HG03432 (cell line): ENCODE measurements at regions not wholly inside any gene's neighbourhood (a gene's known extent, or its start where the extent isn't known, plus 50 kb on each side); places are given as distances from the start of the nearest gene placed in this dataset.
A peak's percentile ranks its signal among the peaks of the same experiment; 100 is the strongest.

Experiments used
- ATAC-seq: cut with Tn5 transposase; IDR thresholded peaks from one replicate; pipeline ENCODE4 v1.9.1; 2021; ENCODE audit warnings: mild to moderate bottlenecking, moderate library complexity; ENCODE audit not compliant: unreplicated experiment

DNA sequence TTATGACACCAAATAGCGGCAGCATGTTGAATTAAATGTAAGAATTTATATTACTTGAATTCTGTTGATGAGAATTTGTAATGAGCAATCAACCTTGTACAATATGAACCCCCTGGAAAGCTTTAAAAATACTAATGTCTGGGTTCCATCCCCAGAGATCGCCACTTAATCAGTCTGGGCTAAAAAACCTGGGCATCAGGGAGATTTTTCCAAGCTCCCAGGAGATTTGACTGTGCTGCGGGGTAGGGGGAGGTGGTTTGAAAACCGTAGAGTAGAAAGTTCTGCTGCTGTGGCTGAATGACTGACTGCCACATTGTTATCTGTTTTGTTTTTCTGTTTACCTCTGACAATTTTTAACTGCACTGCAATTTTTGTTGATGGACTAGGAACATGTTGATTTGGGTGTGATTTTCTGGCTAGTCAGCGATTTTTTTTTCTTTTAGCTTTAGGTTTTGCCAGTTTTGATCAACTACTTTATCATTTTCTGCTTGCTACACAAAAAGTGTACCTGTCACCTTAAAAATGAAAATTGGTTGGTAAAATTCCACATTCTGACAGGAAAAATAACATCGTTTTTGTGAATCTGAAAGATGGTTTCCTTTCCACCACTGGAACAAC lies 79.3 kb downstream of the PCTP start:
- no peak for ATAC-seq

DNA sequence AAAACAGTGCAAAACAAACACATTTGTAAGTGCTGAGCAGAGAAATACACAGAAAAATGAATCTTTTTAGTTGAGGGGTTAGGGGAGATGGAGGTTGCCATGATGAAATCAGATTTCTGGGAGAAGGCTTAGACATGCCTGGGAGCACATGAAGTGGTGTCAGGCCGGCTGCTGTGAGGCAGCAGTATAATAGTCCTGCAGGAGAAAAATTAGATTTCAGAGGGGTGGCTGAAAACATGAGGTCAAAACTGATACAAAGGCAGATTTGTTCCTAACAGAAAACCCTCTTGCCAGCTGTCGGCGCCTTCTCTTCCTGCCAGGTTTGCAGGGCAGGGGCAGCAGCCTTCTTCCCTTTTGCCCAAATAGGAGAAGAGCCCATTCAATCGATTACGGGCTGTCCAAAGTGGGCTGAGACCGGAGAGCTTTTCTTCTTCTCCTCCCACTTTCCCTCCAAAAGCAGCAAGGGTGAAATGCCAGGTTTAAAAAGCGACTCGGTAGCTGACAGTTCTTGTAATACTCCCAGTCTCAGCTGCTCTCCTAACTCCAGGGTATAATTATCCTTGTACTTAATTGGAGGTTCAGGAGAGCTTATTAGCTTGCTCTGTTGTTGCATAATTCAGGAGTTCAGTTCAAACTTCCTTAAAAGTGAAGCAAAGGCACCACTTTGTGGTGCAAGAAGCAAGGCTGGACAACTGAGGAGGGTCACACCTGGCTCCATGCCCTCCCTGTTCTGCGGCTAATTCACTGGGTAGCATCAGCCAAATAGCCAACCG lies 80.0 kb downstream of the PCTP start:
- ATAC-seq, result no peak

DNA sequence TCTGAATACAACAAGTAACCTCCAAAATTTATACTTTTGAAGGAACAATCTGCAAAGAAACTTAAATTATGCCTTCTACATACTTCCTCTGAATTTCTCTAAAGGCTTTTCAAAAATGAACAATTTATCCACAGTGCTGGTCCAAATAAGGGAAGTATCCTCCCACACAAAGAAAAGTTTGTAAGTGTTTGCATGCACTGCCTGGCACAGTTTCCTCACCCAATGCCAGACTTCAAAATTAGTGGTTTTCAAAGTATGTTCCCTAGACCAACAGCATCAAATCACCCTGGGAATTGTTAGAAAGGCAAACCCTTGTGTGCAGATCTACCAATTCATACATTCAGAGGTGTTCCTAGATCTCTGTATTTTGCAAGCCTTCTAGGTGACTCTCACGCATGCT lies 82.5 kb downstream of the PCTP start:
- ATAC-seq, result no peak

DNA sequence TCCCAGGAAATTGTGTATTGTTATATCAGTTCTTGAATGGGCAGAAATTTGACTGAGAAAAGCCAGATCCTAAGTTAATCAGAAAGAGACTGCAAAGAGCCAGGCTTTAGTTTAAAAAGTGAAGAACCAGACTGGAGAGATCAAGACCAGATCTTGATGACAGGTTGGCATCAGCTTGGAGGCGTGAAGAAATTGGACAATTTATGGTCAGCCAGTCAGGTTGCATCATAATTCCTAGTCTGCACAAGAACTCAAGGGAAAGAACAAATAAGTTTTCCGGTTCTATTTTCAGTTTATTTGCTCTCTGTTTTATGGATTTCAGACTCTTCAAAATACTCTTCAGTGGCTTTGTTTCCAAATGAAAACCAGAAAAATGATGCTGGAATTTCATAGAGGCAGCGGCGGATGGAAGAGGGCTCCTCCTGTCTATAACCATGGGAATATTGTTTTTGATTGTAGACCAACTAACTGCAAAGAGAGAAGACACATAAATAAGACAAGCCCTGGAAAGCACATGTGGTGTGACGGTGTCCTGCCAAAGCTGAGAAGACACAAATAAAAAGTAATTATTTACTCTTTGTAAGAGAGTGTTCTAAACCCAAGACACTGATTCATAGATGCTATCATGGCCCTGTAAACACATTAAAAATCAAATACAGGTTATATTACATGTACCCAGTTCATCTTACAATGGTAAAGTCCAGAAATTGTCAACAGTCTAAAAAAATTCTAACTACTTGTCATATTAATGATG lies 91.7 kb downstream of the PCTP start:
- no peak for ATAC-seq

DNA sequence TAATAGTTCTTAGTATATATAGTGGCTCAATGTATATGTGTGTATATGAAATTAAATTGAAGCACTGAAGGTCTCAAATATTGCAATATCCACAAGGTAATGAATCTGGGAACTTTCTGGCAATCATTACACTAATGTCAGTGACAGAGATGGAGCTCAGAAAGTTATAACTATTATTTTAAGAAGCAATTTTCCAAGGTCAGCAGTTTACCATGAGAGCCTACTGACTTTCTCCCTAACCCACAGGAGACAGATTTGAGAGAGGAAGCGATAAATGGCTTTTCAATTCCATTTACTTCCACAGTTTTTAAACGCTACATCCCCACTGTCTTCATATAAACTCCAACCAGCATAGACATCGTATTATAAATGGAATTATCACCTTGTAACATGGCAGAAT lies 92.9 kb downstream of the PCTP start:
- ATAC-seq, result no peak

DNA sequence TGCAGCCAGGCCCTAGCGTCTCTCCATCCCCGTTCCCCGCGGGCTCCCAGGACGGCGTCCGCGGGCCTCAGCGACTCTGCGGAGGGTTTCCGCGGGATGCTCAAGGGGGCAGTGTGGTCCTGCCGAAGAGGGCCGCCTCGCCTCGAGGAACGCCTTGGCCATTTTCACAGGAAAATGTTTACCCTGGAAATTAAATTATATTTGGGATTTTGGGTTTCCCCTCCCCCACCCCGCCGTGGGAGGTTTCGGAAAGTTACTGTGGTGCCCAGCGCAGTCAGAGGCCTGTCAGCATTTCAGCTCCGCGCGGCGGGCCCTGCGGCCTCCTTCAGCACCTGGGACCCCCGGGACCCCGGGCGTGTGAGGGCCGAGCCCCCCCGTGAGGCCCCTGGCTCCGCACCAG lies 94.5 kb downstream of the PCTP start:
- no peak for ATAC-seq

DNA sequence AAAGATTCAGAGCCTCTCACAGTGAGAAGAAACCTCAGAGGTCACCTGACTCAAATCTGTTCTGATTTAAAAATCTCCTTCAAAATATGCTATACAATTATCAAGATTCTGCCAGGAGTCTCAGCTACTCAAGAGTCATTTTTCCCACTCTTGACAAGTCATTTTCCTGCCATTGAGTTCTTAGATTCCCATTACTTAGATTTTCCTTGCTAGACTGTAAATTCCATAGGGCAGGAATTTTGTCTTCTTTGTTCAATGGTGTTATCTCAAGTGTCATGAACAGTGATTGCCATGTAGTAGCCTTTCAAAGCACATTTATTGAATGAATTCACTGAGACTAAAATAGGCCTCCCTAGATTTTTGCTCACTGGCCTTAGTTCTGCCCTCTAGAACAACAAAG lies 95.9 kb downstream of the PCTP start:
- ATAC-seq, result no peak

DNA sequence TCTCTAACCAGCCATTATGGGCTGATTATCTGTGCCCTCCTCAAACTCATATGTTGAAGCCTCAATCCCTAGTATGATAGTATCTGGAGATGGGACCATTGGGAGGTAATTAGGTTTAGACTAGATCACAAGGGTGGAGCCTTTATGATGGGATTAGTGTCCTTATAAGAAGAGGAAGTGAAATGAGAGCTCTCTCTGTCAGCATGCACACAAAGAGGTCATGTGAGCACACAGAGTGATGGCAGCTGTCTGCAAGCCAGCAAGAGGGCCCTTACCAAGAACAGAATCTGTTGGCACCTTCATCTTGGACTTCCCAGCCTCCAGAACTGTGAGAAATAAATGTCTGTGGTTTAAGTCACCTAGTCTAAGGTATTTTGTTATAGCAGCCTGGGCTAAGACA lies 101.9 kb downstream of the PCTP start:
- ATAC-seq, result peak; percentile 52

DNA sequence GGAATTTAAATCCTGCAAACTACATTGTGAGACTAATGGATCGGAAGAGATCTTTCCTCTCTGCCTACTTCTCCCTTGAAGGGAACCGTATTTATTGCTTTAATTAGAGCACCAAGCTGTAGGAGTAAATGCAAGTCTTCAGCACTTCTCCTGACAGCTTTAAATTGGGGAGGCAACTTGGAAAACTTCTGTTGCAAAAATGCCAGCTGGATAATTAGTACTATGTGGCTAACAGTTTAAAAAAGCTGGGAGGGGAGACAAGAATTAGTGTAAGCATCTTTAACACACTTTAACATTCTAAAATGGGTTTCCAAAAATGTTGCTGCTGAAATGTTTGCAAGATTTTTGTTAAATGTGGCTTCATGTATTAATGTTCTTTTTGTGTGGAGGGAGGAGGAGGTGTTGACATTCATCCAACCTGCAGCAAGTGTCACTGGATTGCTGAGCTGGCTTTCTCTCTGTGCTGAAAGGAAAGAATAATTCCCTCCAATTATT lies 108.5 kb downstream of the PCTP start:
- ATAC-seq, result no peak

DNA sequence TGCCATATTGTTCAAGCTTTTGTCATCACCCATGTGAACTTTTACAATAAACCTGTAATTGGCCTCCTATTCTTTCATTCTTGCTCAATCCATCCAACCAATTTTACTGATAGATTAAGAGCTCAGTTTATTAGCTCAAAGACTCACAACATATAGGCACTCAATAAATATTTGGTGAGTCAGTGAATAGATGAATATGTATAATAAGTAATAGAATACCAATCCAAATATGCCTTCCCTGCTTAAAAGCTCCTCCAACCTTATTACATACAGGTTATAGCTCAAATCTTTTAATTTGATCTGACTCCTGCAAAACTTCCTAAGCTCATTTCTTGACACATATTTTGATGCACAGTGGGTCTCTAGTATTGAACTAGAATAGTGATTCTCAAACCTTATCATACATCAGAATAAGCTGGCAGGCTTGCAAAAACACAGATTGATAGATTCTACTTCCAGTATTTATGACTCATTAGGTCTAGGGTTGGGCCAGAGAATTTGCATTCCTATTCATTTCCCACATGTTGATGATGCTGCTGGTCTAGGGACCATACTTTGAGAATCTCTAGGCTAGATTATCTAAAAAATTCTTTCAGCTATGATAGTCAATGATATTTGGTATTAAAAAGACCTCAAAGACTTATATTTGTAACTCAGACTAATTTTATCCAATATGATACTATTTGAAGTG lies 114.4 kb downstream of the PCTP start:
- ATAC-seq, result no peak

DNA sequence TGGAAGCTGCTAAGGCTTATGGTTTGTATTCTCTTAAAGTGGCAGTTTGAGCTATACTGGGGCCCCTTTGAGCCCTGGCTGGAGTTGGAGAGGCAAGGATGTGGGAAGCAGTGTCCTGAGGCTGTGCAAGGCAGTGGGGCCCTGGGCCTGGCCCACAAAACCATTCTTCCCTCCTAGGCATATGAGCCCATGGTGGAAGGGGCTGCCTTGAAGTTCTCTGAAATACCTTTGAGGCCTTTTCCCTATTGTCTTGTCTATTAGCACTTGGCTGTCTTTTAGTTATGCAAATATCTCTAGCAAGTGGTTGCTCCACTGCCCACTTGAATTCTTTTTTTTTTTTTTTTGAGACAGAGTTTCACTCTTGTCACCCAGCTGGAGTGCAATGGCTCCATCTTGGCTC lies 119.2 kb downstream of the PCTP start:
- ATAC-seq, result no peak

DNA sequence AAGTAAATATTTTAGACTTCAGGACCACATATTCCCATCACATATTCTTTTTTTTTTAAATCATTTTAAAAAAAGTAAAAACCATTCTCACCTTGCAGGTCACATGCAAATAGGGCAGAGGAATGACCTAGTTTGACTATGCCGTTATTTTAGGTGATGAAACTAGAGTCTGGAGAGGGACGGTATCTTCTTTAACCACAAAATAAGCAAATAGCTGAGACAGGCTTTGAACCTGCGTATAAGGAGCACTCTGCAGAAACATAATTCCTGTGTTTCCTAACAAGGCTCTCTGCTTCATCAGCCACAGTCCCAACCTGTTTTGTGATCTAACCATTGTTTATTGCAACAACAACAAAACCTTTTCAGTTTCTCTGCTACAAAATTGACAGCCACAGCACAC lies 121.5 kb downstream of the PCTP start:
- no peak for ATAC-seq

DNA sequence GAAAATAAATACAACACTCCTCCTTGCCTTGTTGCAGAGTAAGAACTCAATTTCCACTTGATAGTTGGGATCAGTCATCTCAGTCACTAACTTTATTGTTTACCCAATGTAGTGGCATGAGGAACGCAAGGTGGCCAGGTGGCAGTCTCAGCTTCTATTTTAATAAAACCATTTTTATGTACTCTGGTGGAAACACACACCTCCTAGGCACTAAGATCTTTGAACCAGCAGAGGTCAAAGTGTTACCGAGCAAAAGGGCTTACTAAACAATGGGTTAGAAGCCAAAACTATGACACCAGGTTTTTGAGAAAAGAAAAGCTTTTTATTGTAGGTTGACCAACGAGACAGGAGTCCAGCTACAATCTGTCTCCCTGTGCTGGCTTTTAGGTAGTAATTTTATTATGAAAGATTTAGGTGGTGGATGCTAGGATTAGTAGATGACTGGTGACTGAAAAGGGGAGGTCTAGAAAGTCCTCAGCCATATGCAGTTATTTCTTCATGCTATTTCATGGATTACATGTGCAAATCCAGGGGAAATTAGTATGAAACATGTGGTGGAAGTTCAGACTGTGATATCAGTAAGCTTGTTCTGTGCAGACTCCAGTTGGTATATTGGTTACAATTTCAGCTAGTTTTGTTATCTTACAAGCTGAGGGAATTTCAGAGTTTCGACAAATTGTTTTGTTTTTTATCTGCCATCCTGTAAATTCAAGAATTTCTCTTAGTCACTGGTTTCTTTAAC lies 122.3 kb downstream of the PCTP start:
- ATAC-seq, result no peak

DNA sequence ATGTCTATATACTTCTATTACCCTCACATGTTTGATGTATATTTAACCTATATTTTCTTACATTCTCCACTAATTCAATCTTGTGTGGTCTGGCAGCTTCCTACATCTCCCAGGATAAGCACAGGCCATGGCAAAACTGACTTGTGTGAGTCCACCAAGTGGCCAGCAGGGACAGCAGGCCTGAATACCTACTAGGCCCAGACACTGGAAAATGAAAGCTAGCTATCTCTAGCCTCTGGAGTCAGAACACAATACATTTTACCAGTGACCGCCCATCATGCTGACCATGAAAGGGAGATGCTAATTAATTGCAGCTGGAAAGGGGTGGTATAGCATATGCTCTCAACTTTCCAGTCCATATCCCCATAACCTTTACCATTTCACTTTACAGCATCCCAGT lies 132.3 kb downstream of the PCTP start:
- ATAC-seq, result no peak

DNA sequence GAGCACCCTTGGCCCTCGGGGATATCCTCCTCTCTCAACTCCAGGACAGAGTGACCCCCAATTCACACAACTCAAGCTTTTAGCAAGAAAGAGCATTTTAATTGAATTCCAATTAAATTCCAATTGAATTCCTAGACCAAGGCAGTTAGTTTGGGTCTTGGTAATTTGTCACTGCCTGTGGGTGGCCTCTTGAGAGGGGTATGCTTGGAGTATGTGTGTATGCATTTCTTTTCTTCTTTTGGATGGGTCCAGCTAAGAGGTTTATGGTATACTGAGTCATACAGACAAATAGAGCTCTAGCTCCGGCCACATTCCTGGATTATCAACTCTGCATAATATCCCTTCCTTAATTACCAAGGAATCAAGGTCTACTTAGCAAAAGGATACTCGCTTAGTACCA lies 136.7 kb downstream of the PCTP start:
- no peak for ATAC-seq

DNA sequence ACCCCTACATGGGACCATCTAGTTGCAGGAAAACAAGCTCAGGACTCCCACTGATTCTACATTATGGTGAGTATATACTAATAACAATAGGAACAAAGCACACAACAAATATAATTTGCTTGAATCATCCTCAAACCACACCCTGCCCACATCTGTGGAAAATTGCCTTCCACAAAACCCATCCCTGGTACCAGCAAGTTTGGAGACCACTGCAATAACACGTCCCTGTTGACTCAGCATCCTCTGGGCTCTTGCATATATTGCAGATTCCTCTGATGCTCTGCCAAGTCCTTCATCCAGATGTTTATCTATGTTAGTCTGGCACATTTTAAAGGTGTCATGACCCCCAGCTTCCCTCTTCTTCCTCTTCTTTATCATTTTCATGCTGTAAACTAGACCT lies 138.4 kb downstream of the PCTP start:
- ATAC-seq, result no peak

DNA sequence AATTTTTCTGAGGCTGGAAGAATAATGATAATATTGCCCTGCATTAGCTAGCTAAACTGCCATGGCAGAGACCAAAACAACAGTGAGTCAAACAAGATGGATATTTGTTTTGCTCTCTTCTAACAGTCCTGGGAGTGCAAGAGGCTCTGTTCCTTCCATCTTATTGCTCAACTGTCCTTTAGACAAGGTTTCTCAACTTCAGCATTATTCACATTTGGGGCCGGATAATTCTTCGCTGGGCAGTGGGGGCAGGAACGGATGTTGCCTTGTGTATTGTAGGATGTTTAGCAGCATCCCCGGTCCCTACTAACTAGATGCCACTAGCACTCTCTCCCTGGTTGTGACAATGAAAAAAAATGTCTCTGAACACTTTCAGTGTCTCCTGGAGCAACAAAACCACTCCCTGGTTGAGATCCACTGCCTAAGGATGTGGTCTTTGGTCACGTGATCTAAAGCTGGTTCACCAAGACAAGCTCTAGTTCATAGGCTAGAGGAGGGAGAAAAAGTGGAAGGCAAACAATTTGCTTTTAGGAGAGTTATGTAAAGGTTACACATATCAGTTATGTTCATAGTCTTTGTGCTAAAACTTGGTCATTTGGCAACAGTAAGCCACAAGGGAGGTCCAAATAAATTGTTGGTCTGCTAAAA lies 144.4 kb downstream of the PCTP start:
- no peak for ATAC-seq

DNA sequence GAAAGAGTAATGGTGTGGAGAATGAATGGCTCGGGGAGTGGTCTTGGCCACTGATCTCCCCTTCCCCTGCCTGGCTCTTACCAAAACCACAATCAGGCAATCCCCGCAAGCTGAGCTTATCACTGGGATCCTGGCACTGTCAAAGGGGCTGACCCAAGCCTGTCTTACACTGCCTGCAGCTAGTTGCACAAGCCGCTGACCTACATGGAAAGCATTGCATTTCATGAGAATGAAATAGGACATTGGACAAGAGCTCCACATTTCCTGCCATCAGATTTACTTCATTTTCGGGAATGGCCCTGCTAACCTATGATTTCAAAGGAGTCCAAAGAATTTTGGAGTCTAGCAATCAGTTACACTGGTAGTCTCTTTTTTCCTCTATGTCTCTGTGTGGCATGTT lies 146.4 kb downstream of the PCTP start:
- no peak for ATAC-seq

DNA sequence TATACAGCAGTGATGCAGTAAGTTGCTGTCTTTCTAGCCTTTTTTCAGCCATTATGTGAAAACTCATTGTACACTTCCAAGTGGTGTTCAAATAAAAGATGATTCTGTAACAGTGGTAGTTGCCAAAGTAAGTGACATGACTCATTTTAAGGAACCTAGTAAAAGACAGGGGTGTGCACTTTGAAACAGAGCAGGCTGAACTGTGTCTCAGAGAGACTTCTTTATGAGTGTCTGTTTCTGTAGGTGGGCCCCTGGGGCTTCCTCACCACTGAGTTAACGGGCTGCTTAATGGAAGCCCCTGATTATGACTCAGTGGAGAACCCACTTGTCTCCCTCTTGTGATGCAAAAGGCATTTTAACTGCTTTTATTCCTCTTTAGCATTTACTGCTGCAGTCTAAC lies 147.3 kb downstream of the PCTP start:
- ATAC-seq, result no peak

DNA sequence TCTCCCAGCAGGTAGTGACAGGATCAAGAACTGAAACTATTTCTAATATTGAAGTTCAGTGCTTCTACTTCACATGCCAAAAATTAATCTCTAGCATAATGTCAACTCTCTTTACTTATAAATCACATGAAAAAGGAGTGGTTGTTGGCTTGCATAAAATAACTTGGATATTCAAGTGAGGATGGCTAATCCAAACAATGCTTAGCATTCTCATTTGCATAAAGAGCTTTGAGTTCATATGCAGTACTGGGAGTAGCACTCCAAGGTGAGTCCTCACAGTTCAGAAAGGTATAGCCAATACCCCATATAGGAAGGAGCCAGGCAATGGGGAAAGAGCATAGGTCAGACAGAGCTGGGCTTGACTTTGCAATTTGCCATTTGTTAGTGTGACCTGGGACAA lies 149.3 kb downstream of the PCTP start:
- no peak for ATAC-seq
